HG03025 (cell line): ENCODE measurements at regions not wholly inside any gene's neighbourhood (a gene's known extent, or its start where the extent isn't known, plus 50 kb on each side); places are given as distances from the start of the nearest gene placed in this dataset.

ENCODE experiments used
- ATAC-seq: cut with Tn5 transposase; IDR thresholded peaks from one replicate; pipeline ENCODE4 v1.9.1; 2021; ENCODE audit warnings: mild to moderate bottlenecking, moderate library complexity; ENCODE audit not compliant: unreplicated experiment, low FRiP score

- no peak for ATAC-seq
These were observed 75.4 kb upstream of the TRPC4 start for GRCh38 chr13:37944869-37945442.

GRCh38 chr13:37944081-37944868 is 74.7 kb upstream of the TRPC4 start:
- ATAC-seq, result no peak

GRCh38 chr13:37942929-37943328 is 73.4 kb upstream of the TRPC4 start:
- ATAC-seq, result no peak

GRCh38 chr13:37934339-37935191 is 65.0 kb upstream of the TRPC4 start:
- ATAC-seq, result no peak

- ATAC-seq, result no peak
These were observed 59.7 kb upstream of the TRPC4 start for GRCh38 chr13:37929308-37929707.

GRCh38 chr13:37927561-37927960 is 58.0 kb upstream of the TRPC4 start:
- ATAC-seq, result no peak

DNA sequence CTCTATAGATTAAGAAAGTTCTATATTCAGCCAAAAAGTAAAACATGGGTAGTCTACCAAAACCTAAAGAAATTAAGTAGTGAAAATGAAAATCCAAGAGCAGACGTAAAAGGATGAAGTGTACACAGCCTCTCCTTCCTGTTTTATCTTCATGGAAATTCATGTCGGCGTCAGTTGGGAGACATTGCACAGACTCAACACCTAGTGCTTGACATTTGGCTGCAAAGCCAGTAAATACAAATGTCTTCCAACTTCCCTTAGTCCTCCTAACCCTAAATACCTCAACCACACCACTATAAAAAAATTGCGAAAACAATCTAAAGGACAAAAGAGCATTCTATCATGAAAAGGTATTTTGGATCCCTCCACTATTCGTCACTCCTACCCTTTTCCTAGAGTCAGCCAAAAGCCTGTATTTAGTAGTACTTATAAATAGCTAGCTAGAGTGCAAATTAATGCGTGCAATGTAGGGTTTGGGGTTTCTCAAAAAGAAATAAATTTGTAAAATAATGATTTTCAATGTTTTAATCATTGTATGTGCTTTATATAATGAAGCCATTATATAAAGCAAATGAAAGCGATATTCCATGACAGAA is 56.4 kb upstream of the TRPC4 start:
- ATAC-seq, result no peak

- no peak for ATAC-seq
These were observed 53.7 kb upstream of the TRPC4 start for GRCh38 chr13:37923236-37923635.

- ATAC-seq, result no peak
These were observed 49.8 kb upstream of the TRPC4 start for GRCh38 chr13:37919329-37919880.
